GM12878 (cell line): ENCODE measurements at regions not wholly inside any gene's neighbourhood (a gene's known extent, or its start where the extent isn't known, plus 50 kb on each side); places are given as distances from the start of the nearest gene placed in this dataset.

Experiments used
- ATAC-seq: fragments of 200-7000 bp; cut with Tn5 transposase; 3 replicates; pipeline ENCODE4 v1.9.1; 2020; ENCODE audit warnings: mild to moderate bottlenecking, moderate library complexity
- BruUV-seq: library from RNA; stranded (reverse); fragments of 400-500 nt; replicated peaks from 2 replicates; lab custom pipeline; 2021; lab: Mats Ljungman, UMichigan
- CTCF ChIA-PET: fragments of 300-600 bp; sonication (Branson Sonifier 250); formaldehyde crosslinking; extraction: SDS; loops from one replicate; lab custom pipeline; 2021; ENCODE audit warnings: inconsistent platforms; lab: Yijun Ruan, JAX
- POLR2A ChIA-PET: fragments of 350-600 bp; formaldehyde crosslinking; extraction: SDS; loops from one replicate; lab custom pipeline; 2021; ENCODE audit warnings: inconsistent platforms; lab: Charles Lee
- RAD21 ChIA-PET: fragments of 300-600 bp; sonication (Branson Sonifier 250); formaldehyde crosslinking; loops from one replicate; lab custom pipeline; 2023; ENCODE audit warnings: antibody characterized with exemption; ENCODE audit not compliant: unreplicated experiment; lab: Charles Lee
- SMC1A ChIA-PET: fragments of 300-600 bp; sonication (Branson Sonifier 250); formaldehyde crosslinking; loops from one replicate; lab custom pipeline; 2023; ENCODE audit not compliant: unreplicated experiment, uncharacterized antibody; lab: Charles Lee
- DNase-seq: peaks from one replicate; pipeline ENCODE4 v3.0.0-alpha.2; 2011; ENCODE audit warnings: low read depth, low spot score
- FAIRE-seq: peaks from 3 replicates; lab custom pipeline; 2011; peaks lifted over from hg19 to GRCh38; lab: Jason Lieb, UNC
- H2AFZ ChIP-seq: 2 replicates; pipeline ENCODE4 v1.6.0; 2011; ENCODE audit warnings: low read depth, low read length, control low read depth; ENCODE audit not compliant: control insufficient read depth
- H3K27ac ChIP-seq: 2 replicates; pipeline ENCODE4 v1.5.1; 2011; ENCODE audit warnings: control low read depth; ENCODE audit not compliant: control insufficient read depth, insufficient read depth
- H3K27me3 ChIP-seq, 2 experiments: replicated peaks in 1 of 2; 2 replicates each; pipeline versions ENCODE4 v1.6.0 to v1.6.1; 2011; ENCODE audit warnings: low read length in 1 of 2; ENCODE audit not compliant: control insufficient read depth in 2 of 2, insufficient read depth in 2 of 2
- H3K36me3 ChIP-seq, 2 experiments: 2 replicates each; pipeline ENCODE4 v1.5.1; 2011; ENCODE audit warnings: low read length in 1 of 2; ENCODE audit not compliant: control insufficient read depth in 2 of 2, insufficient read depth in 2 of 2
- H3K4me1 ChIP-seq: 2 replicates; pipeline ENCODE4 v1.6.1; 2011; ENCODE audit warnings: mild to moderate bottlenecking, low read length, moderate library complexity, mixed read lengths; ENCODE audit not compliant: control insufficient read depth, insufficient read depth
- H3K4me2 ChIP-seq: 2 replicates; pipeline ENCODE4 v1.6.0; 2011; ENCODE audit warnings: control low read depth; ENCODE audit not compliant: control insufficient read depth, insufficient read depth
- H3K4me3 ChIP-seq: fragments of 200-600 bp; sonication (generic); 2 replicates; pipeline ENCODE4 v1.5.1; 2016
- H3K79me2 ChIP-seq: 2 replicates; pipeline ENCODE4 v1.6.0; 2011; ENCODE audit warnings: low read length; ENCODE audit not compliant: control insufficient read depth, insufficient read depth
- H3K9ac ChIP-seq: 2 replicates; pipeline ENCODE4 v1.8.0; 2011; ENCODE audit warnings: low read length, control low read depth, mixed read lengths; ENCODE audit not compliant: control insufficient read depth, insufficient read depth
- H3K9me3 ChIP-seq: replicated peaks from 3 replicates; pipeline ENCODE4 v1.5.1; 2011; ENCODE audit warnings: mild to moderate bottlenecking, low read length; ENCODE audit not compliant: control insufficient read depth, insufficient read depth
- H4K20me1 ChIP-seq: 2 replicates; pipeline ENCODE4 v1.6.0; 2011; ENCODE audit not compliant: control insufficient read depth, insufficient read depth
- ATF7 ChIP-seq: fragments of 450-650 bp; IDR thresholded peaks from 2 replicates; pipeline ENCODE4 v1.6.1; 2016; ENCODE audit warnings: low read depth, mild to moderate bottlenecking
- BCL3 ChIP-seq: IDR thresholded peaks from 2 replicates; pipeline ENCODE4 v1.6.1; 2011; ENCODE audit warnings: borderline replicate concordance, low read depth, mild to moderate bottlenecking, moderate library complexity, low read length; ENCODE audit not compliant: insufficient read depth, poor library complexity, severe bottlenecking
- FOXK2 ChIP-seq: fragments of 450-650 bp; IDR thresholded peaks from 2 replicates; pipeline ENCODE4 v1.6.1; 2017; ENCODE audit warnings: mild to moderate bottlenecking, moderate library complexity
- GABPA ChIP-seq: IDR thresholded peaks from 2 replicates; pipeline ENCODE4 v1.6.1; 2014; ENCODE audit warnings: antibody characterized with exemption, low read depth, mild to moderate bottlenecking, inconsistent platforms
- SRF ChIP-seq, 2 experiments: IDR thresholded peaks; 2 replicates each; pipeline ENCODE4 v1.6.1; 2011; ENCODE audit warnings: low read depth in 2 of 2, low read length in 2 of 2, mild to moderate bottlenecking in 1 of 2, moderate library complexity in 1 of 2
- STAT3 ChIP-seq: IDR thresholded peaks from 2 replicates; pipeline ENCODE4 v1.6.1; 2011; ENCODE audit warnings: low read depth, low read length, improper control_type of control experiment
- TCF7 ChIP-seq: IDR thresholded peaks from 2 replicates; pipeline ENCODE4 v1.6.1; 2014; ENCODE audit warnings: antibody characterized with exemption, borderline replicate concordance
- ZBTB11 ChIP-seq: fragments of 450-650 bp; formaldehyde crosslinking; IDR thresholded peaks from 2 replicates; pipeline ENCODE4 v1.5.0; 2022; ENCODE audit warnings: mild to moderate bottlenecking, missing genetic modification characterization
- ZBTB33 ChIP-seq: fragments of 450-650 bp; IDR thresholded peaks from 2 replicates; pipeline ENCODE4 v1.6.1; 2017; ENCODE audit warnings: mild to moderate bottlenecking
- ZNF592 ChIP-seq: fragments of 450-650 bp; IDR thresholded peaks from 2 replicates; pipeline ENCODE4 v1.6.1; 2017; ENCODE audit warnings: mild to moderate bottlenecking, moderate library complexity
- WGBS: methylation state at CpG from one replicate; pipeline ENCODE4 v1.1.6; 2016; ENCODE audit warnings: low lambda C conversion rate; ENCODE audit not compliant: insufficient replicate concordance, insufficient coverage; ENCODE audit errors: missing lambda C conversion rate; 5-methylcytosine and 5-hydroxymethylcytosine counted together
- in situ Hi-C: fragments of 300-500 bp; cut with MboI; formaldehyde crosslinking; loops from 9 replicates; pipeline ENCODE4 v1.14.3; 2018; ENCODE audit warnings: mixed read lengths
- intact Hi-C: fragments of 100-400 bp; cut with micrococcal nuclease; formaldehyde crosslinking; loops from one replicate; pipeline ENCODE4 v1.14.2; 2022; ENCODE audit not compliant: unreplicated experiment

- ChIA-PET RAD21 (no interaction called here), SMC1A (no interaction called here), POLR2A (no interaction called here), CTCF (no interaction called here)
- BruUV-seq, result no TSS peak
- Histone ChIP-seq H2AFZ (no peak overlapping the region), H3K4me2 (no peak overlapping the region), H3K36me3 (no peaks in the 10 kb centered on the region), H3K4me1 (no peaks in the 10 kb centered on the region), H3K27me3 (no peaks in the 10 kb centered on the region), H3K79me2 (no peaks in the 10 kb centered on the region), H3K4me3 (no peak overlapping the region), H3K9me3 (no peaks in the 10 kb centered on the region), H3K9ac (no peak overlapping the region), H4K20me1 (no peaks in the 10 kb centered on the region), H3K27ac (no peak overlapping the region)
- ATAC-seq (no peak), FAIRE-seq (no peak), DNase-seq (no peak)
- no peak for TF ChIP-seq BCL3
- TF ChIP-seq ZBTB33, result no peak
- TF ChIP-seq ATF7, result no peak
- no peak for TF ChIP-seq STAT3
- TF ChIP-seq TCF7, result no peak
- no peak for TF ChIP-seq FOXK2
- no peak for TF ChIP-seq ZBTB11 (CRISPR knock-in tag)
- TF ChIP-seq SRF (IDR thresholded peaks at IDR 0.05; ENCODE audit: low read depth in 2 of 2, low read length in 2 of 2), result no peak
- TF ChIP-seq ZNF592, result no peak
- TF ChIP-seq GABPA, result no peak
- 54% methylated on average over 38 of the region's 38 CpGs for WGBS
- intact Hi-C loops (no loop called here), in situ Hi-C loops (no loop called here)
These were observed 380.1 kb downstream of the THBS2 start for GRCh38 chr6:168873278-168874190.
